Lower lobe of right lung (tissue), 2 donors: ENCODE measurements at regions not wholly inside any gene's neighbourhood (a gene's known extent, or its start where the extent isn't known, plus 50 kb on each side); places are given as distances from the start of the nearest gene placed in this dataset.

Source experiments
- ATAC-seq, 2 donors: fragments of 200-7000 bp; cut with Tn5 transposase; one replicate each; pipeline ENCODE4 v1.9.1; 2020 to 2022; ENCODE audit warnings: mild to moderate bottlenecking in 2 of 2, moderate library complexity in 2 of 2
- DNase-seq: peaks from one replicate; pipeline ENCODE4 v3.0.0-alpha.2; 2020
- H3K27ac ChIP-seq: fragments of 200-600 bp; one replicate; pipeline ENCODE4 v1.8.0; 2022
- H3K27me3 ChIP-seq: fragments of 200-600 bp; one replicate; pipeline ENCODE4 v1.8.0; 2022; ENCODE audit warnings: low read depth
- H3K36me3 ChIP-seq: fragments of 200-600 bp; one replicate; pipeline ENCODE4 v1.8.0; 2022; ENCODE audit warnings: mild to moderate bottlenecking
- H3K4me1 ChIP-seq: fragments of 200-600 bp; one replicate; pipeline ENCODE4 v1.8.0; 2022
- H3K4me3 ChIP-seq: fragments of 200-600 bp; one replicate; pipeline ENCODE4 v1.8.0; 2022; ENCODE audit warnings: mild to moderate bottlenecking
- H3K9me3 ChIP-seq: fragments of 200-600 bp; one replicate; pipeline ENCODE4 v1.8.0; 2022
- CTCF ChIP-seq: fragments of 200-600 bp; IDR thresholded peaks from one replicate; pipeline ENCODE4 v1.8.0; 2022; ENCODE audit warnings: antibody characterized with exemption, mild to moderate bottlenecking
- intact Hi-C: fragments of 100-400 bp; cut with DNase I; formaldehyde crosslinking; loops from one replicate; pipeline ENCODE4 v1.11.0; 2022
- donor health status: DM: no; HTN: yes; CAD: no; lungs with severe emphysema.

GRCh38 chr6:14804785-14805210, 441.1 kb upstream of the JARID2 start:
- DNase-seq, result peak; percentile 55
- peaks cover 5% of the 10 kb centered on the region for H3K4me1 ChIP-seq
- TF ChIP-seq CTCF, result no peak
- no peak overlapping the region for H3K4me3 ChIP-seq
- H3K27me3 ChIP-seq, result no peaks in the 10 kb centered on the region
- H3K36me3 ChIP-seq, result no peaks in the 10 kb centered on the region
- H3K27ac ChIP-seq, result no peak overlapping the region
- H3K9me3 ChIP-seq, result no peaks in the 10 kb centered on the region
- peak in 1 of 2 donors; percentile 37 for ATAC-seq
- intact Hi-C loops, result no loop called here

- intact Hi-C loops, result no loop called here
- Histone ChIP-seq H3K27ac (no peak overlapping the region), H3K9me3 (no peaks in the 10 kb centered on the region), H3K4me1 (peaks cover 5% of the 10 kb centered on the region), H3K27me3 (no peaks in the 10 kb centered on the region), H3K4me3 (no peak overlapping the region), H3K36me3 (no peaks in the 10 kb centered on the region)
- ATAC-seq (no peak), DNase-seq (no peak)
- no peak for TF ChIP-seq CTCF
Measured at GRCh38 chr6:14806101-14806500, 439.8 kb upstream of the JARID2 start.

DNA sequence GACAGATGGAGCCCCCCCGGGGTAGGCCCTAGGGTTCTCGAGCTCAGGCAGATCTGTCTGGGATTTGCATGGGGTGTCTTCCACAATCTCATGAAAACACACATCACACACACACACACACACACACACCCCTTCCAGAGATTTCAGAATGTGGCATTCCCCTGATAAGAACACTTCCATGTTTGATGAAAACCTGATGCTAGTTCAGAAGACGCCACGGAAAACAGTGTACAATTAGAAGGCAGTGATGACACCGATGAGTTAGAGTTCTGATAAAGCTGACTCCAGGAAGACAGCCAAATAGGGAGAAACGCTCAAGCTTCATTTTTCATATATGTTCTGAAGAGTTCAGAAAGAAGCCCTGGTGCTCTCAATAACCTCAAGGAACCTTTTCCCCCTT, 438.7 kb upstream of the JARID2 start:
- no peaks in the 10 kb centered on the region for H3K27me3 ChIP-seq
- H3K4me1 ChIP-seq, result peaks cover 5% of the 10 kb centered on the region
- intact Hi-C loops, result no loop called here
- H3K9me3 ChIP-seq, result no peaks in the 10 kb centered on the region
- no peaks in the 10 kb centered on the region for H3K36me3 ChIP-seq
- no peak for DNase-seq
- no peak for ATAC-seq
- TF ChIP-seq CTCF, result no peak
- no peak overlapping the region for H3K27ac ChIP-seq
- H3K4me3 ChIP-seq, result no peak overlapping the region

- peaks cover 5% of the 10 kb centered on the region for H3K4me1 ChIP-seq
- intact Hi-C loops, result no loop called here
- TF ChIP-seq CTCF, result no peak
- ATAC-seq (no peak), DNase-seq (no peak)
- H3K27me3 ChIP-seq, result no peaks in the 10 kb centered on the region
- no peaks in the 10 kb centered on the region for H3K9me3 ChIP-seq
- no peak overlapping the region for H3K4me3 ChIP-seq
- no peak overlapping the region for H3K27ac ChIP-seq
- no peaks in the 10 kb centered on the region for H3K36me3 ChIP-seq
Measured at GRCh38 chr6:14807971-14808370, 437.9 kb upstream of the JARID2 start.

DNA sequence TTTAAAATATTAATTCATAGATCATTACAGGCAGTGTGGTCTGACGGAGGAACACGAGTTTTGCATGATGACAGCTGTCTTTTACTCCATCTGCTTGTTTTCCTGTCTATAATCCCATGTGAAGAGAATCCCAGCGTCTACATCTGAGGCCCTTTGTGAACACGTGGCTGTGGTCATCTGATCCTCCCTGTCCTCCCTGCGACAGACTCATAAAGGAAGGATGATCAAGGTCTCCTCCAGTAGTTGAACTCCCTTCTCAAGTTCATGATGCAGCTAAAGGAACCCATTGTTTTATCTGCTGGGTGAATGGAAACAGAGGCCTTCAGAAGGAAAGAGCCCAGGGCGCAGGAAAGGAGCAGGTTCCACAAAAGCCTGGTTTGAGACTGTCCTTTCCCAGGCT, 435.8 kb upstream of the JARID2 start:
- Histone ChIP-seq H3K27me3 (no peaks in the 10 kb centered on the region), H3K4me3 (no peak overlapping the region), H3K4me1 (no peaks in the 10 kb centered on the region), H3K27ac (no peak overlapping the region), H3K9me3 (no peaks in the 10 kb centered on the region), H3K36me3 (no peaks in the 10 kb centered on the region)
- no peak for ATAC-seq
- DNase-seq, result no peak
- TF ChIP-seq CTCF, result no peak
- intact Hi-C loops, result no loop called here
